Activated CD4-positive, alpha-beta T cell treated with anti-CD3 and anti-CD28 coated beads, Interleukin-2, amount 10 ng/mL, durations not matched to agents 7 days and 5 days (primary cell): ENCODE measurements at regions not wholly inside any gene's neighbourhood (a gene's known extent, or its start where the extent isn't known, plus 50 kb on each side); places are given as distances from the start of the nearest gene placed in this dataset.

Experiments used
- CTCF ChIA-PET: fragments of 350-600 bp; sonication (Branson Sonifier 250); formaldehyde crosslinking; loops from one replicate; lab custom pipeline; 2021; ENCODE audit warnings: antibody characterized with exemption; lab: Charles Lee
- POLR2A ChIA-PET: fragments of 350-600 bp; sonication (Branson Sonifier 250); formaldehyde crosslinking; loops from one replicate; lab custom pipeline; 2021; ENCODE audit warnings: antibody characterized with exemption; lab: Charles Lee
- DNase-seq: peaks from one replicate; pipeline ENCODE4 v3.0.0-alpha.2; 2020
- H3K27ac Mint-ChIP-seq: one replicate; pipeline ENCODE4 v1.8.0; 2021; ENCODE audit warnings: mild to moderate bottlenecking, moderate library complexity, mixed read lengths
- H3K27me3 Mint-ChIP-seq: one replicate; pipeline ENCODE4 v1.8.0; 2021; ENCODE audit warnings: mixed read lengths
- H3K36me3 Mint-ChIP-seq: one replicate; pipeline ENCODE4 v1.8.0; 2021; ENCODE audit warnings: low read depth, mixed read lengths
- H3K4me1 Mint-ChIP-seq: one replicate; pipeline ENCODE4 v1.8.0; 2021; ENCODE audit warnings: mixed read lengths
- H3K4me3 Mint-ChIP-seq: one replicate; pipeline ENCODE4 v1.8.0; 2021; ENCODE audit warnings: mild to moderate bottlenecking, moderate library complexity, mixed read lengths
- H3K9me3 Mint-ChIP-seq: one replicate; pipeline ENCODE4 v1.8.0; 2021; ENCODE audit warnings: mixed read lengths

DNA sequence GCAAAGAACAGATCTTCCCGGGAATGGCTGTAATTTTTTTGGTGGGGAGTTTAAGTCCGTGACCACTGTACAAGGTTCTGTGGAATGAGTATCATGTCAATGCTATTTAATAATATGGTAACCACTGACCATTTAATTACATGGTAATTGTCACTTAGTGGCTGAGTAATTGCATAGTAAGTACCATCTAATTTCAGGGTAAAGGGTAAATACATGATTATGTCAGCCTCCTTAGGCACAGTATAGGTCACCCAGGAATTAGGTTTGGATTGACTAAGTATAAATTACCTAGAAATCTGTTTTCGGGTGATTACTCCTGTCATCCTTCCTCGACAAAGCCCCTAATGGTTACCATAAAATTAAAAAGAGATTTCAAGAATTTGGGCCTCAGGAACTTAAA lies 120.1 kb upstream of the AGBL1 start:
- CTCF ChIA-PET: interaction anchor here (1.6 kb wide), 1 partner anchor 21 kb away, joined by 3 read pairs; no protein-coding TSS in a partner anchor
- H3K4me3 Mint-ChIP-seq: no peak overlapping the region
- H3K36me3 Mint-ChIP-seq: no peaks in the 10 kb centered on the region
- H3K27me3 Mint-ChIP-seq: peaks cover 9% of the 10 kb centered on the region
- no peaks in the 10 kb centered on the region for H3K9me3 Mint-ChIP-seq
- no peak overlapping the region for H3K27ac Mint-ChIP-seq
- peaks cover 4% of the 10 kb centered on the region for H3K4me1 Mint-ChIP-seq
- DNase-seq: no peak
- POLR2A ChIA-PET: no interaction called here

- H3K27ac Mint-ChIP-seq: no peak overlapping the region
- H3K27me3 Mint-ChIP-seq: peaks cover 7% of the 10 kb centered on the region
- no peaks in the 10 kb centered on the region for H3K36me3 Mint-ChIP-seq
- H3K4me1 Mint-ChIP-seq: peaks cover 2% of the 10 kb centered on the region
- H3K9me3 Mint-ChIP-seq: no peaks in the 10 kb centered on the region
- no peak overlapping the region for H3K4me3 Mint-ChIP-seq
- CTCF ChIA-PET: interaction anchor here (1.6 kb wide), 1 partner anchor 20 kb away, joined by 3 read pairs; no protein-coding TSS in a partner anchor
- POLR2A ChIA-PET: no interaction called here
- DNase-seq: no peak
Measured at GRCh38 chr15:85960381-85960780, 119.3 kb upstream of the AGBL1 start.

DNA sequence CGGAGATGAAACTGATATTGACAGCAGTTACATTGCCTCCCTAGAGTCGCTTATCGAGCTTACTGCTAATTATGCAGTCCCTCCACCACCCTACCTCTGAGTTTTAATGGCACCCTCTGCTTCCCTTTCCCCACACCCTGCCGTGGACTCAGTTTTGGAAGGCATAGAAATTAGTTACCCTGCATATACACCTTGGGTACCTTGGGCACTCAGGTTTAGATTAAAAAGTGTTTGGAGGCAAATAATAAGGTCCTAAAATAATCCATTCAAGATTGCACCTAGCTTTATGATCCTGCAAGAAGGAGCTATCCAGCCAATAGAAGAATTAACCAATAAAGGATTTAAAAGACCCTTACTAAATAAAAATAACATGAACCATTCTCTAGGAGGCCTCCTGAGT lies 117.8 kb upstream of the AGBL1 start:
- H3K36me3 Mint-ChIP-seq: no peaks in the 10 kb centered on the region
- CTCF ChIA-PET: no interaction called here
- no peaks in the 10 kb centered on the region for H3K9me3 Mint-ChIP-seq
- H3K4me3 Mint-ChIP-seq: no peak overlapping the region
- POLR2A ChIA-PET: no interaction called here
- peaks cover 12% of the 10 kb centered on the region for H3K27me3 Mint-ChIP-seq
- DNase-seq: no peak
- no peaks in the 10 kb centered on the region for H3K4me1 Mint-ChIP-seq
- H3K27ac Mint-ChIP-seq: no peak overlapping the region

DNA sequence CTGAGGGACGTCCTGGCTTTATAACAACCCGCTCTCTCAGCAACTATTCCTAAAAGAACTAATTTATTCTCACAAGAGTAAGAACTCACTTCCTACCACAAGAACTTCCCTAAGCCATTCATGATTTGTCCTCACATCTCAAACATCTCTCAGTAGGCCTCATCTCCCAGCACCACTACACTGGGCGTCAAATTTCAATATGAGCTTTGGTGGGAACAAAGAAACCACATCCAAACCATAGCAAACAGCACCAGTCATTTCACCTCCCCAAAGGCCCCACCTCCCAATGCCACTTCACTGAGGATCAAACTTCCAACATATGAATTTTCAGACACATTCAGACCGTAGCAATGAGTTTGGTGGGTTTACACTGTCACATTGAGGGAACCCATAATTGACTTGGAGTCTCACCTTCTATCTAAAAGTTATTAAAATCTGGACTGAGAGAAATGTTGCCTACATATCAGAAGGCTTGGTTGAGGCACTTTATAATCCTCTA lies 116.4 kb upstream of the AGBL1 start:
- no peaks in the 10 kb centered on the region for H3K9me3 Mint-ChIP-seq

DNA sequence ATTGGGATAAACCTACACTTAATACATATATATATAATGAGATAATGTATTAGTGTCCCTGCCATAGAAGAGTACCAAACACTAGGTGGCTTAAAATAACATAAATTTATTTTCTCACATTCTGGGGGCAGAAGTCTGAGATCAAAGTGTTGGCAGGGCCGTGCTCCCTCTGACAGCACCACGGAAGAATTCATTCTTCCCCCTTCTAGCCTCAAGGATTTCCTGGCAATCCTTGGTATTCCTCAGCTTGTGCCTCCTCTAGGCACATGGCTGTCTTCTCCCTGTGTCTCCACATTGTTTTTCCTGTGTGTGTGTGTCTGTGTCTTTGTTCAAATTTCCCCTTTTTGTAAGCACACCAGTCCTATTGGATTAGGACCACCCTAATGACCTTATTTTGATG lies 115.2 kb upstream of the AGBL1 start:
- no peaks in the 10 kb centered on the region for H3K4me1 Mint-ChIP-seq
- ChIA-PET POLR2A (no interaction called here), CTCF (no interaction called here)
- no peaks in the 10 kb centered on the region for H3K36me3 Mint-ChIP-seq
- H3K4me3 Mint-ChIP-seq: no peak overlapping the region
- H3K9me3 Mint-ChIP-seq: no peaks in the 10 kb centered on the region
- no peak for DNase-seq
- H3K27ac Mint-ChIP-seq: no peak overlapping the region
- peaks cover 10% of the 10 kb centered on the region for H3K27me3 Mint-ChIP-seq

More for the DNA sequence above, 116.4 kb upstream of the AGBL1 start:
- ChIA-PET CTCF (no interaction called here), POLR2A (no interaction called here)
- Mint-ChIP-seq H3K36me3 (no peaks in the 10 kb centered on the region), H3K27me3 (peaks cover 10% of the 10 kb centered on the region), H3K4me3 (no peak overlapping the region), H3K27ac (no peak overlapping the region), H3K4me1 (no peaks in the 10 kb centered on the region)
- no peak for DNase-seq

- ChIA-PET CTCF (interaction anchor here (1.1 kb wide), 1 partner anchor 10 kb away, joined by 3 read pairs; no protein-coding TSS in a partner anchor), POLR2A (no interaction called here)
- DNase-seq: no peak
- H3K27me3 Mint-ChIP-seq: peaks cover 10% of the 10 kb centered on the region
- H3K27ac Mint-ChIP-seq: no peak overlapping the region
- no peak overlapping the region for H3K4me3 Mint-ChIP-seq
- no peaks in the 10 kb centered on the region for H3K4me1 Mint-ChIP-seq
- no peaks in the 10 kb centered on the region for H3K36me3 Mint-ChIP-seq
- no peaks in the 10 kb centered on the region for H3K9me3 Mint-ChIP-seq
Measured at GRCh38 chr15:85967553-85967952, 112.1 kb upstream of the AGBL1 start.

DNA sequence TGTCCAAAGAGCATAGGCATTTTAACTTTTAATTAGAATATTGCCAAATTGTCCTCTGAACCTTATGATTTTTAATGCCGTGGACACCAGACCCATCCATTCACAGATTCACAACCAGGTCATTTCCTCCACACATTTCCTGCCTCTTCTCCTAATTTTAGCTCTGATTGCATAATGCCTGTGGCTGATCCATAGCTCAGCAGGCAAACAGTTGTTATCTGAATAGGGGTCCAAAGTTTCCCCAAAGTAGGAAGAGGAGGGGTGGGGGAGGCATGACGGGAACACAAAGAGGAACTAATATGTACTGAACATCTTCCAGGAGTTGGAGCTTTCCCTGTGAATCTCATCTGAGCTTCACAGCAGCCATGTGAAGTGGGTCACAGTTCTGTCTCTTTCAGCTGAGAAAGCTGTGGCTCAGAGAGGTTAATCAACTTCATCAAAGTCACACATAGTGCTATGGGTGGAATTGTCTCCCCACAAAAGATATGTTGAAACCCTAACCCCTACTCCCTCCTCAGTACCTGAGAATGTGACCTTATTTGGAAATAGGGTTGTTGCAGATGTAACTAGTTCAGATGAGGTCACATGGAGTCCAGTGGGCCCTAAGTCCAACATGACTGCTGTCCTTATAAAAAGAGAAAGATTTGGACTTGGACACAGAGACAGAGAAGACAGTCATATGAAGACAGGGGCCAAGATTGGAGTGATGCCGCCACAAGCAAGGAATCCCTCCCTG lies 106.7 kb upstream of the AGBL1 start:
- Mint-ChIP-seq H3K9me3 (no peaks in the 10 kb centered on the region), H3K27ac (no peak overlapping the region), H3K36me3 (no peaks in the 10 kb centered on the region), H3K4me3 (no peak overlapping the region), H3K4me1 (no peaks in the 10 kb centered on the region), H3K27me3 (no peaks in the 10 kb centered on the region)
- DNase-seq: no peak
- ChIA-PET POLR2A (no interaction called here), CTCF (no interaction called here)

- no peaks in the 10 kb centered on the region for H3K27me3 Mint-ChIP-seq
- CTCF ChIA-PET: no interaction called here
Measured at GRCh38 chr15:85973584-85974347, 105.9 kb upstream of the AGBL1 start.

DNA sequence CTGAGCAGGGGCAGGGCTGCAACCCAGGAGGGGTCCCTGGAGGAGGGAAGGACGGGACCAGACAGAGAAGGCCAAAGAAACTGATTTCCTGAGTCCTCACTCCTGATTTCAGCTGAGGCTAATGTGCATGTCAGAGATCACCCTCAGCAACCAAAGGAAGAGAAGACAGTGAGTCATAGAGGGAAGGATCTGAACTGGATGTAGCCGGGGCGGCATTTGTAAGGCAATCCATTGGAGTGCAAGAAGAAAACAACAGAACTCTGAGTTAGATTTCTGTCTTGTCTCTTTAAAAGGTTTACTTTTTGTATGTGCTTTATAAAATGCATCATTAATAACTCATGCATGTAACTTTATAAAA lies 105.3 kb upstream of the AGBL1 start:
- Mint-ChIP-seq H3K4me3 (no peak overlapping the region), H3K36me3 (no peaks in the 10 kb centered on the region), H3K27me3 (no peaks in the 10 kb centered on the region), H3K27ac (no peak overlapping the region), H3K4me1 (no peaks in the 10 kb centered on the region), H3K9me3 (no peaks in the 10 kb centered on the region)
- ChIA-PET POLR2A (no interaction called here), CTCF (no interaction called here)
- no peak for DNase-seq

More at GRCh38 chr15:85973584-85974347, 105.9 kb upstream of the AGBL1 start:
- DNase-seq: no peak
- Mint-ChIP-seq H3K4me3 (no peak overlapping the region), H3K9me3 (no peaks in the 10 kb centered on the region), H3K36me3 (no peaks in the 10 kb centered on the region), H3K4me1 (no peaks in the 10 kb centered on the region), H3K27ac (no peak overlapping the region)
- POLR2A ChIA-PET: no interaction called here

GRCh38 chr15:85974742-85975141 lies 104.9 kb upstream of the AGBL1 start:
- no peaks in the 10 kb centered on the region for H3K27me3 Mint-ChIP-seq
- H3K27ac Mint-ChIP-seq: no peak overlapping the region
- H3K36me3 Mint-ChIP-seq: no peaks in the 10 kb centered on the region
- no peaks in the 10 kb centered on the region for H3K4me1 Mint-ChIP-seq
- ChIA-PET POLR2A (no interaction called here), CTCF (no interaction called here)
- H3K4me3 Mint-ChIP-seq: no peak overlapping the region
- DNase-seq: no peak
- H3K9me3 Mint-ChIP-seq: no peaks in the 10 kb centered on the region

DNA sequence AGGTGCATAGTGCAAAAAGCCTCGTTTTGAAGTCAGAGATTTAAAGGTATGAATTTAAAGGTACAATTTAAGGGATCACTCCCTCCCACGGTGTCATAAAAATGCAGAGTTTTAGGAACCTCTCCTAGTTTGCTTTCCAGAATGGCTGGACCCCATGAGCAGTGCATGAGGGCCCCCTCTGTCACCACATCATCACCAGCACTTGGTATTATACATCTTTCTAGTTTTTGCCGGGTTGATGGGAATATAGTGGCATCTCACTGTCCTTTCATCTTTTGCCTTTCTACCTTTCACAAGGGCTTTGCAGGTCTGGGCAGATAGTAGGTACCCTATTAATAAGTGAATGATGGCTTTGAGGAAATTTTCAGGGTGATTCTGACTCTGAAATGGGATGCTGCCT lies 103.6 kb upstream of the AGBL1 start:
- DNase-seq: no peak
- no peaks in the 10 kb centered on the region for H3K9me3 Mint-ChIP-seq
- H3K4me1 Mint-ChIP-seq: no peaks in the 10 kb centered on the region
- no peak overlapping the region for H3K4me3 Mint-ChIP-seq
- H3K27me3 Mint-ChIP-seq: no peaks in the 10 kb centered on the region
- H3K36me3 Mint-ChIP-seq: no peaks in the 10 kb centered on the region
- H3K27ac Mint-ChIP-seq: no peak overlapping the region
- ChIA-PET CTCF (no interaction called here), POLR2A (no interaction called here)

DNA sequence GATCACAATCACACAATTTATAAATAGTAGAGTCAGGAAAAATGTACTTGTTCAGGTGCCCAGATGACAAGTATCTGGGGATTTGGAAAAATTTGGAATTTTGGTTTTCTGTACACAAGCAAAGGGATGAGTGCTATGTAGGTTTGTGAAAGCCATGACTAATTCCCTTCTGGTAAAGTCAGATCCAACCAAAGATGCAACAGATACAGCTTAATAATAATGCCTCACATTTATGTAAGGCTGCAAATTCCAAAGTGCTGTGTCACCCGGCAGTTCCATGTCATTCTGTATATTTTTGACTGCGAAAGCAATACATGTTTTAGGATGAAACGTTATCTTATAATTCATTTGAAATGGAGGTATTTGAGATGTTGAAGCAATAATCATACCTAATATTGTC lies 102.7 kb upstream of the AGBL1 start:
- no peak for DNase-seq
- Mint-ChIP-seq H3K27ac (no peak overlapping the region), H3K36me3 (no peaks in the 10 kb centered on the region), H3K27me3 (no peaks in the 10 kb centered on the region), H3K4me3 (no peak overlapping the region), H3K9me3 (no peaks in the 10 kb centered on the region), H3K4me1 (no peaks in the 10 kb centered on the region)
- CTCF ChIA-PET: no interaction called here
- POLR2A ChIA-PET: no interaction called here

GRCh38 chr15:85977586-85977985 lies 102.1 kb upstream of the AGBL1 start:
- no peak for DNase-seq
- no peaks in the 10 kb centered on the region for H3K36me3 Mint-ChIP-seq
- ChIA-PET POLR2A (no interaction called here), CTCF (interaction anchor here (0.6 kb wide), 1 partner anchor 214 kb away, joined by 3 read pairs; no protein-coding TSS in a partner anchor)
- H3K9me3 Mint-ChIP-seq: no peaks in the 10 kb centered on the region
- H3K4me3 Mint-ChIP-seq: no peak overlapping the region
- H3K27me3 Mint-ChIP-seq: no peaks in the 10 kb centered on the region
- no peak overlapping the region for H3K27ac Mint-ChIP-seq
- no peaks in the 10 kb centered on the region for H3K4me1 Mint-ChIP-seq
